ENCODE measurements at regions not wholly inside any gene's neighbourhood (a gene's known extent, or its start where the extent isn't known, plus 50 kb on each side); places are given as distances from the start of the nearest gene placed in this dataset.
"Not testable (repeated sequence)": the region's sequence is repeated elsewhere in the genome, so short reads cannot be mapped to it uniquely, and the experiment has no call there.

- no peak overlapping the region for H3K4me3 ChIP-seq (ENCODE audit: low read depth, low read length)
- TF ChIP-seq CTCF (IDR thresholded peaks at IDR 0.05; ENCODE audit: insufficient read depth, low read depth, low read length, missing control alignments): no peak
- no peak for DNase-seq (ENCODE audit: low read depth)
These were observed 102.2 kb upstream of the DAB2 start for GRCh38 chr5:39526914-39527477.

GRCh38 chr5:39525781-39526180 is 101.0 kb upstream of the DAB2 start:
- H3K4me3 ChIP-seq (ENCODE audit: low read depth, low read length); DNase-seq (ENCODE audit: low read depth): not testable (repeated sequence)

- no peak for TF ChIP-seq CTCF (IDR thresholded peaks at IDR 0.05; ENCODE audit: insufficient read depth, low read depth, low read length, missing control alignments)
- no peak overlapping the region for H3K4me3 ChIP-seq (ENCODE audit: low read depth, low read length)
- no peak for DNase-seq (ENCODE audit: low read depth)
These were observed 100.5 kb upstream of the DAB2 start for GRCh38 chr5:39525271-39525670.

GRCh38 chr5:39523821-39524220 is 99.0 kb upstream of the DAB2 start:
- H3K4me3 ChIP-seq (ENCODE audit: low read depth, low read length): no peak overlapping the region
- no peak for TF ChIP-seq CTCF (IDR thresholded peaks at IDR 0.05; ENCODE audit: insufficient read depth, low read depth, low read length, missing control alignments)
- DNase-seq (ENCODE audit: low read depth): no peak

GRCh38 chr5:39521940-39522590 is 97.3 kb upstream of the DAB2 start:
- H3K4me3 ChIP-seq (ENCODE audit: low read depth, low read length): no peak overlapping the region
- DNase-seq (ENCODE audit: low read depth): no peak
- TF ChIP-seq CTCF (IDR thresholded peaks at IDR 0.05; ENCODE audit: insufficient read depth, low read depth, low read length, missing control alignments): no peak

- no peak for TF ChIP-seq CTCF (IDR thresholded peaks at IDR 0.05; ENCODE audit: insufficient read depth, low read depth, low read length, missing control alignments)
- no peak overlapping the region for H3K4me3 ChIP-seq (ENCODE audit: low read depth, low read length)
- no peak for DNase-seq (ENCODE audit: low read depth)
These were observed 96.5 kb upstream of the DAB2 start for GRCh38 chr5:39521098-39521860.

GRCh38 chr5:39520232-39520572 is 95.4 kb upstream of the DAB2 start:
- DNase-seq (ENCODE audit: low read depth): no peak
- H3K4me3 ChIP-seq (ENCODE audit: low read depth, low read length): no peak overlapping the region
- TF ChIP-seq CTCF (IDR thresholded peaks at IDR 0.05; ENCODE audit: insufficient read depth, low read depth, low read length, missing control alignments): no peak
